ENCODE measurements at regions not wholly inside any gene's neighbourhood (a gene's known extent, or its start where the extent isn't known, plus 50 kb on each side); places are given as distances from the start of the nearest gene placed in this dataset.
"Not testable (repeated sequence)": the region's sequence is repeated elsewhere in the genome, so short reads cannot be mapped to it uniquely, and the experiment has no call there.

- not testable (repeated sequence) for DNase-seq
These were observed 415.5 kb downstream of the TGIF2LX start for GRCh38 chrX:90337161-90337560.

DNA sequence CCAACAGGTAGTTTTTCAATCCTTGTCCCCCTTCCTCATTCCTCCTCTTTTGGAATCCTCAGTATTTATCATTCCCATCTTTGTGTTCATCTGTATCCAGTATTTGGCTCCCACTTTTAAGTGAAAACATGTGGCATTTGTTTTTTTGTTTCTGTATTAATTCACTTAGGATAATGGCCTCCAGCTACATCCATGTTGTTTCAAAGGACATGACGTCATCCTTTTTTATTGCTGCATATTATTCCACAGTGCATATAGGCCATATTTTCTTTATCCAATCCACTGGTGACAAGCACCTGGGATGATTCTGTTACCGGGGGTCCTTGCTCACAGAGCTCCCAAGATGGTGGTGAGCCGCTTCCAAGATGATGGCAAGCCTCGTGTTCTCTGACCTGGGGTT, 447.9 kb downstream of the TGIF2LX start:
- not testable (repeated sequence) for DNase-seq

DNA sequence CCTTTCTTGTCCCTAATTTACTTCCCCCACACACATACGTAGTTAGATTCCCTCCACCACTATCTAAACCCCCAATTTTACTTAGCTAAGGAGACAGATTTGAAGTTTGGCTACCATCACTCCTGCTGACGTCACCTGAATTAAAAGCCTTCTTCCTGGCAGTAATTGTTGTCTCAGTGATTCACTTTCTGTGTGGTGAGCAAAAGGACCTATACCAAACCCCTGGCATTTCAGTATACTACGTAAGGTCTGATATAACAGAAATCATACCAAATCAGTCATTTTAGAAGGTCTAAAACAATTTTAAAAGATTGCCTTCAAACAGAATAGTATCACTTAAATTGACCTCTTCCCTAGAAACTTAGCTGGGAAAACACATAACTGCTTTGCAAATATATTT, 476.3 kb downstream of the TGIF2LX start:
- not testable (repeated sequence) for DNase-seq

DNA sequence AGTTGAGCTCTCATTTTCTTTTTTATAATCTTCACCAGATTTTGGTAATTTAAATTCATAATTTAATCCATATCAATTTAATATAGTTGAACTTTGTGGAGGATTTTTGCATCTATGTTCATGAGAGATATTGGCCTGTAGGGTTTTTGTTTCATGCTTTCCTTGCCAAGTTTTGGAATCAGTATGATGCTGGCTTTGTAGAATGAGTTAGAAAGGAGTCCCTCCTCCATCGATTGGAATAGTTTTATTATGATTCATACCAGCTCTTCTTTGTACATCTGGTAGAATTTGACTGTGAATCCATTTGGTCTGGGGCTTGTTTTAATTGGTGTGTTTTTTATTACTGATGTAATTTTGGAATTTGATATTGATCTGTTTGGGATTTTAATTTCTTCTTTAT, 480.5 kb downstream of the TGIF2LX start:
- DNase-seq, result peak; percentile 0

GRCh38 chrX:90403859-90404258, 482.2 kb downstream of the TGIF2LX start:
- not testable (repeated sequence) for DNase-seq

GRCh38 chrX:90404846-90405436, 483.2 kb downstream of the TGIF2LX start:
- DNase-seq, result not testable (repeated sequence)

DNA sequence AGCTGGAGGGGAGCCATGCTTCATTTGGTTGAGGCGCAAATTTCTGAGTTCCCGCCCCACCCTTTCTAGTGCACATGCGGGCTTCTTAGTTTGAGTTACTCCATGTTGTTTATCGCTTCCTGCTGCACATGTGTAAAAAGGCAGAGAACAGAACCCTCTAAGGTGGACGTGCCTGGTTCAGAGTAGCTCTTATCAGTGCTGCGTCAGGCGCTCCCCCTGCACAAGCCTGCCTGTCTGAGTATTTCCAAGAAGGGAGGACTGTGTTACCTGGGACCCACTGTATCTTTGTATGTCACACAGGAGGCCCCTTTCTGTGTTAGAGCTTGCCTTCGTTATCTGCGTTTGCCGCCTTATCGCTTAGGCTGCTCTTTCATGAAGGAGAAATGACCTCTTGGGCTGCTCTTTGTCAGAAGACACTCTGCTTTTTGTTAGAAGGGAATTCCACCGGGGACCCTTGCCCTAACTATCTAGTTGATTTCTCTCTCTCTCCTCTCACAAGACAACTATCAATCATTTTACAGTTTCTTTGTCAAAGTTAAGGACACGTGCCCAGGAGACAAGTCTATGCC, 532.1 kb downstream of the TGIF2LX start:
- not testable (repeated sequence) for DNase-seq

DNA sequence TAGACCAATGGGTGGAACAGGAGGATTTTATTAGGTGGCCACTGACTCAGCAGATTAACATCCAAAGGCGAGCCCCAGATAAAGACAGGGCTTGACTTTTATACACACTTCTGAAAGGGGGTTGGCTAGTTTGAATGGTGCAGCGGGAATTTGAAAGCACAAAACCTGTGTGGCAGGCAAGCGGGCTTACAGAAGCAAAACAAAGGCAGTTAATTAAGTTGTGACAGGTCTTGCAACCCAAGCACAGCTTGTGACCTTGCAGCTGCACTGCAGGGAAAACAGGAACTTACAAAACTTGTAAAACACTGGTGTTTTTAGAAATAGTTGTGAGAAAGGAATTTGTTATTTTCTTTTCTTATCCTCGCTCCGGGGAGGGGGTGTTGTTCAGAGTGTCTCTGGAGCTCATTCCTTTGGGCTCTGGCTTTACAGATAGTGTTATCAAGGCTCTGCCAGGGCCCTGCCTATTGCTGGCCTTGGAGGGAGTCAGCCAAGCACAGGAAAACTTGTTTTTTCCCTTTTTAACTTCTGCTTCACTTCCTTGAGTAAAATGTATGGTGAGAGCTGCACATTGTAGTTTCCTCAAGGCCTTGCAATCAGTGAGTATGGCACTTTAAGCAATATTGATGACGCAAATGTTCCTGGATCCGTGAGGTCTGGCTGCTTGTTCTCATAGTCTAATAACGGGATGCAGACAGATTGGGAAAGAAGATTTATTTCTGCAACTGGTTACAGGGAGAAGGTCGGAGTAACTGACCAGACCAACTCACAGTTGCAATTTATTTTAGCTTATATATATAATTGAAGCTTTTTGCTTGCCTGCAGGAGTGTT, 536.6 kb downstream of the TGIF2LX start:
- DNase-seq, result not testable (repeated sequence)

GRCh38 chrX:90474445-90474844, 552.7 kb downstream of the TGIF2LX start:
- DNase-seq, result not testable (repeated sequence)

- not testable (repeated sequence) for DNase-seq
These were observed 563.7 kb downstream of the TGIF2LX start for GRCh38 chrX:90485406-90485805.

- DNase-seq, result not testable (repeated sequence)
These were observed 599.6 kb downstream of the TGIF2LX start for GRCh38 chrX:90521284-90521683.

GRCh38 chrX:90524383-90524968, 602.8 kb downstream of the TGIF2LX start:
- not testable (repeated sequence) for DNase-seq
